SH-SY5Y (cell line): ENCODE measurements at regions not wholly inside any gene's neighbourhood (a gene's known extent, or its start where the extent isn't known, plus 50 kb on each side); places are given as distances from the start of the nearest gene placed in this dataset.

Experiments used
- GATA2 ChIP-seq: IDR thresholded peaks from 2 replicates; pipeline ENCODE4 v1.6.1; 2011; ENCODE audit warnings: mild to moderate bottlenecking, low read depth, low read length
- GATA3 ChIP-seq: IDR thresholded peaks from 2 replicates; pipeline ENCODE4 v1.6.1; 2011; ENCODE audit warnings: low read depth, mild to moderate bottlenecking, low read length, moderate library complexity

DNA sequence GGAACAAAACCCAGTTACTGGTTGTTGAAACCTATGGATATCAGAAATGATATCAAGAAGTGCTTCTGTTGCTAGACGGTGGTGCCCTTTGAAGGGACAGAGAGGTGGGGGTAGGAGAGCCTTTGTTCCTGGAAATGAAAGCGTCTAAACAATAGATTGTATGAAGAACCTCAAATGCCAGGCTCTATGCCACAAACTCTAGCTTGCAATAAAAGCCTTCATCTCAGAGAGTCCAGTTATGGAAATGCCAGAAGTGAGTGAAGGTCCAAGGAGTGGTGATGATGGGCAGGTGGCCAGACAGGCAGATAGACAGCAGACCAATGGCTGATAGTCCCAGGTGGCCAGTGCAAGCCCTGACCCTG lies 414.1 kb upstream of the PROX1 start:
- TF ChIP-seq GATA3 (no peak), GATA2 (no peak)
